ENCODE measurements at regions not wholly inside any gene's neighbourhood (a gene's known extent, or its start where the extent isn't known, plus 50 kb on each side); places are given as distances from the start of the nearest gene placed in this dataset.

DNA sequence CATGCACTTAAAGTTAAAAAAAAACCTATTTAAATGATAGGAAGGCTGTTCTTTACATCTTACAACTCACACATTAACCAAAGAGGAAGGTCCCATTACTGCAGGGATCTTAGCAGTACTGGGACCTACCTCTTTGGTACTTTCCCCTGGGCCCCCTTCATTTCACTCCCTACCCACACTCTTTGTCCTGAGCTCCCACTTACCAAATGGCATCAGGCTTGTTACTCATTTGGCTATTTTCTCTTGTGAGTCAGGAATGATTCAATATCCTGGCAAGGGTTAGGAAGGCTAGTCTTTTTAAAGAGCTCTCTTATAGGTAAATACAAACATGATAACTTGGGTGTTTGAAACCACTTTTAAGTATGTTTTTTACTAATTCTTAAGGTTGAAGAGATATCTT, 117.4 kb upstream of the ELL2 start:
- Histone ChIP-seq H3K9me3 (no peaks in the 10 kb centered on the region), H3K27me3 (no peaks in the 10 kb centered on the region), H3K27ac (no peak overlapping the region), H3K4me1 (no peaks in the 10 kb centered on the region), H3K36me3 (no peaks in the 10 kb centered on the region), H3K4me3 (replicated peaks in 1 of 3) (no peak overlapping the region)
- DNase-seq, result no peak
- intact Hi-C loops (cut with DNase I), result no loop called here
- TF ChIP-seq CTCF (IDR thresholded peaks at IDR 0.05), result no peak
- TF ChIP-seq POLR2A (IDR thresholded peaks at IDR 0.05), result no peak

DNA sequence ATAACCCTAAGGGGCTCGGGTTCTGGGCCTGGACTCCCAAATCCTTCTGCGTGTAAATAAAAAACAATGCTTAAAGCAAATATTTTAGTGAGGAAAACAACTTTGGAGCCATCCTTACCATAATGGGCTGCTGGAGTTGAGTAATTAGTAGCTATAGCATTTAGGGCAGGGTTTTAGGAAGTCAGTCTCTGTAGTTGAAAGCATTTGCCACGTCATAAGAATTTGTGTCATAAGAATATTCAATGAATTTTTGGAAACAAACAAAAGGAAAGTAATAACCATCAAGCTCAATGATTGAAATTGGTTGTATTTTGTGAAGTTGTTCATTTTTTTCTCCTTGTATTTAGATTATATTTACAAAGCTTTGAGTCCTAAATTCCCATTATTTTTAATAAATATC, 114.8 kb upstream of the ELL2 start:
- no peak for DNase-seq
- Histone ChIP-seq H3K36me3 (no peaks in the 10 kb centered on the region), H3K4me3 (replicated peaks in 1 of 3) (no peak overlapping the region), H3K9me3 (no peaks in the 10 kb centered on the region), H3K4me1 (peaks cover 0 to 10% of the 10 kb centered on the region in 2 donors), H3K27ac (no peak overlapping the region), H3K27me3 (no peaks in the 10 kb centered on the region)
- 90 to 93% methylated on average over 3 of the region's 3 CpGs for WGBS, 2 donors
- intact Hi-C loops (cut with DNase I), result no loop called here
- no peak for TF ChIP-seq POLR2A (IDR thresholded peaks at IDR 0.05)
- TF ChIP-seq CTCF (IDR thresholded peaks at IDR 0.05), result no peak

GRCh38 chr5:96075579-96076289, 114.1 kb upstream of the ELL2 start:
- TF ChIP-seq POLR2A (IDR thresholded peaks at IDR 0.05) (no peak), CTCF (IDR thresholded peaks at IDR 0.05) (no peak)
- Histone ChIP-seq H3K4me1 (peaks cover 0 to 10% of the 10 kb centered on the region in 2 donors), H3K27me3 (no peaks in the 10 kb centered on the region), H3K27ac (no peak overlapping the region), H3K36me3 (no peaks in the 10 kb centered on the region), H3K9me3 (no peaks in the 10 kb centered on the region), H3K4me3 (replicated peaks in 1 of 3) (no peak overlapping the region)
- intact Hi-C loops (cut with DNase I), result no loop called here
- DNase-seq, result no peak
- 65 to 73% methylated on average over 2 of the region's 2 CpGs for whole genome bisulfite sequencing, 2 donors

- Histone ChIP-seq H3K4me3 (replicated peaks in 1 of 3) (no peak overlapping the region), H3K9me3 (no peaks in the 10 kb centered on the region), H3K27me3 (no peaks in the 10 kb centered on the region), H3K4me1 (peaks cover 0 to 10% of the 10 kb centered on the region in 2 donors), H3K27ac (no peak overlapping the region), H3K36me3 (no peaks in the 10 kb centered on the region)
- DNase-seq, result no peak
- TF ChIP-seq POLR2A (IDR thresholded peaks at IDR 0.05), result no peak
- TF ChIP-seq CTCF (IDR thresholded peaks at IDR 0.05), result no peak
- WGBS, 2 donors, result 75% methylated on average over 2 of the region's 2 CpGs
- intact Hi-C loops (cut with DNase I), result no loop called here
Observed at GRCh38 chr5:96074870-96075269, 113.2 kb upstream of the ELL2 start.

DNA sequence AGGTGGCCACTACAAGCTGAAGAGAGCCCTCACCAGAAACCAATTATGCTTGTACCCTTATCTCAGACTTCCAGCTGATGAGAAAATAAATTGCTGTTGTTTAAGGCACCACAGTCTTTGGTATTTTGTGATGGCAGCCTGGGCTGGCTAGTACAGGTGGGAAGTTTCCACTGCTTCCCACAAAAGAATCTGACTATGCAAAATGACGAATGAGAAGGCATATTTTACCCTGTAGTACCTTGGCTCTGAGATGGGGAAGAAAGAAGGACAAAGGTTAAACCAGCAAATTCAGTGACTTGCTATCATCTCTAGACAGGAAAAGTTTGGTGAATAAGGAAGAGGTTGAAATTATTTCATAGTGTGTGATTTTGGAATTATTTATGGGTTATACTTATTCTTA, 112.8 kb upstream of the ELL2 start:
- H3K36me3 ChIP-seq, result no peaks in the 10 kb centered on the region
- H3K4me1 ChIP-seq, result peaks cover 0 to 10% of the 10 kb centered on the region in 2 donors
- intact Hi-C loops (cut with DNase I), result no loop called here
- H3K27ac ChIP-seq, result no peak overlapping the region
- no peaks in the 10 kb centered on the region for H3K27me3 ChIP-seq
- H3K4me3 ChIP-seq (replicated peaks in 1 of 3), result no peak overlapping the region
- no peaks in the 10 kb centered on the region for H3K9me3 ChIP-seq
- 94 to 96% methylated on average over 1 of the region's 1 CpG for WGBS, 2 donors
- TF ChIP-seq CTCF (IDR thresholded peaks at IDR 0.05) (no peak), POLR2A (IDR thresholded peaks at IDR 0.05) (no peak)
- no peak for DNase-seq
